Neural cell (in vitro differentiated cells): ENCODE measurements at regions not wholly inside any gene's neighbourhood (a gene's known extent, or its start where the extent isn't known, plus 50 kb on each side); places are given as distances from the start of the nearest gene placed in this dataset.
"Not testable (repeated sequence)": the region's sequence is repeated elsewhere in the genome, so short reads cannot be mapped to it uniquely, and the experiment has no call there.

Source experiments
- H2AFZ ChIP-seq: fragments of 200-600, 300-800 bp; sonication (generic), shearing (Covaris generic); 2 replicates; pipeline ENCODE4 v1.6.0; 2014; ENCODE audit warnings: low read depth, mild to moderate bottlenecking, antibody characterized with exemption, low read length, moderate library complexity
- H3F3A ChIP-seq: fragments of 200-600 bp; shearing (Covaris generic); 2 replicates; pipeline ENCODE4 v1.6.1; 2016; ENCODE audit warnings: mild to moderate bottlenecking, moderate library complexity, mixed read lengths, antibody characterized with exemption, low read length; ENCODE audit not compliant: insufficient read depth, poor library complexity, severe bottlenecking
- H3K27ac ChIP-seq: fragments of 200-600, 300-800 bp; sonication (generic), shearing (Covaris generic); 2 replicates; pipeline ENCODE4 v1.5.1; 2014; ENCODE audit warnings: mild to moderate bottlenecking, low read length, moderate library complexity
- H3K27me3 ChIP-seq: fragments of 300-800, 200-600 bp; sonication (generic), shearing (Covaris generic); 2 replicates; pipeline ENCODE4 v1.6.0; 2014; ENCODE audit warnings: mild to moderate bottlenecking, low read depth, low read length, moderate library complexity; ENCODE audit not compliant: insufficient read depth
- H3K36me3 ChIP-seq: fragments of 300-800, 200-600 bp; sonication (generic), shearing (Covaris generic); 2 replicates; pipeline ENCODE4 v1.5.1; 2014; ENCODE audit warnings: mild to moderate bottlenecking, antibody characterized with exemption, low read length, moderate library complexity; ENCODE audit not compliant: insufficient read depth
- H3K4me2 ChIP-seq: fragments of 300-800, 200-600 bp; sonication (generic), shearing (Covaris generic); 2 replicates; pipeline ENCODE4 v1.6.0; 2014; ENCODE audit warnings: mild to moderate bottlenecking, low read length
- H3K4me3 ChIP-seq: fragments of 300-800, 200-600 bp; sonication (generic), shearing (Covaris generic); 2 replicates; pipeline ENCODE4 v1.5.1; 2014; ENCODE audit warnings: mild to moderate bottlenecking, low read length, moderate library complexity
- H3K79me2 ChIP-seq: fragments of 200-600 bp; shearing (Covaris generic); replicated peaks from 2 replicates; pipeline ENCODE4 v1.6.0; 2014; ENCODE audit warnings: mild to moderate bottlenecking, low read length, moderate library complexity; ENCODE audit not compliant: insufficient read depth
- H3K9ac ChIP-seq: fragments of 300-800, 200-600 bp; sonication (generic), shearing (Covaris generic); 2 replicates; pipeline ENCODE4 v1.6.1; 2016; ENCODE audit warnings: mild to moderate bottlenecking, low read length, mixed read lengths
- H3K9me2 ChIP-seq: fragments of 200-600 bp; shearing (Covaris generic); 2 replicates; pipeline ENCODE4 v1.6.1; 2016; ENCODE audit warnings: mild to moderate bottlenecking, low read length, mixed read lengths; ENCODE audit not compliant: insufficient read depth
- H3K9me3 ChIP-seq: fragments of 200-600, 300-800 bp; sonication (generic), shearing (Covaris generic); 2 replicates; pipeline ENCODE4 v1.6.1; 2016; ENCODE audit warnings: mild to moderate bottlenecking, mixed run types, low read length, moderate library complexity, mixed read lengths
- H4K20me1 ChIP-seq: fragments of 200-600 bp; shearing (Covaris generic); 2 replicates; pipeline ENCODE4 v1.6.1; 2016; ENCODE audit warnings: mild to moderate bottlenecking, mixed run types; ENCODE audit not compliant: insufficient read depth
- CTCF ChIP-seq: fragments of 450-650 bp; IDR thresholded peaks from 2 replicates; pipeline ENCODE4 v1.5.1; 2014; ENCODE audit warnings: antibody characterized with exemption, mild to moderate bottlenecking, moderate library complexity; ENCODE audit not compliant: poor library complexity, severe bottlenecking
- EP300 ChIP-seq: fragments of 450-650 bp; conservative IDR thresholded peaks from 2 replicates; pipeline ENCODE4 v1.6.1; 2014; ENCODE audit warnings: antibody characterized with exemption, mild to moderate bottlenecking, moderate library complexity; ENCODE audit not compliant: poor library complexity, severe bottlenecking
- EZH2 ChIP-seq: fragments of 200-600, 300-800 bp; shearing (Covaris generic), sonication (generic); IDR thresholded peaks from 2 replicates; pipeline ENCODE4 v1.6.1; 2014; ENCODE audit warnings: antibody characterized with exemption, low read length, borderline replicate concordance, mild to moderate bottlenecking; ENCODE audit not compliant: insufficient read depth, poor library complexity, severe bottlenecking
- MXI1 ChIP-seq: fragments of 450-650 bp; conservative IDR thresholded peaks from 2 replicates; pipeline ENCODE4 v1.6.1; 2014; ENCODE audit warnings: antibody characterized with exemption, mild to moderate bottlenecking; ENCODE audit not compliant: poor library complexity, severe bottlenecking
- POLR2AphosphoS5 ChIP-seq: IDR thresholded peaks from 2 replicates; pipeline ENCODE4 v1.6.1; 2012
- RAD21 ChIP-seq: fragments of 450-650 bp; conservative IDR thresholded peaks from 2 replicates; pipeline ENCODE4 v1.6.1; 2014; ENCODE audit warnings: antibody characterized with exemption, mild to moderate bottlenecking, moderate library complexity
- REST ChIP-seq: IDR thresholded peaks from 2 replicates; pipeline ENCODE4 v1.6.1; 2012; ENCODE audit warnings: borderline replicate concordance
- SMC3 ChIP-seq: fragments of 450-650 bp; conservative IDR thresholded peaks from 2 replicates; pipeline ENCODE4 v1.6.1; 2014; ENCODE audit warnings: antibody characterized with exemption, mild to moderate bottlenecking, moderate library complexity; ENCODE audit not compliant: poor library complexity
- TAF1 ChIP-seq: IDR thresholded peaks from 2 replicates; pipeline ENCODE4 v1.6.1; 2012; ENCODE audit warnings: low read depth

DNA sequence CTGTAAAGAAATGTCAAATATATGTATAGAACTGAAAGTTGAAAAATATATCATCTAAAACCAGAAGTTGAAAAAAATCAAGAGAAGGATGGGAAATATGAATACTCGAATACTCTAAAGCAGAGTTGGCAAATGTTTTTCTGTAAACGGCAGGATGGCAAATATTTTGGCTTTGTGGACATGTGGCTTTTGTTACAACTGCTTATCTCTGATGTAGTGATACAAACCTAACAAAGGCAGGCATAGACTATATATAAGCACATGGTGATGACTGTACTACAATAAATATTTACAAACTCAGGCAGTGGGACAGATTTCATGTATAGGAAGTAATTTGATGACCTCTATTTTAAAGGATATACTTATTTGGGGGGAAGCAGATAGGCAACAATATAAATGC lies 224.6 kb upstream of the LRRTM4 start:
- no peak overlapping the region for H3K9ac ChIP-seq
- H4K20me1 ChIP-seq, result no peaks in the 10 kb centered on the region
- H3K27me3 ChIP-seq, result no peaks in the 10 kb centered on the region
- no peak overlapping the region for H3K27ac ChIP-seq
- no peaks in the 10 kb centered on the region for H3K36me3 ChIP-seq
- no peak overlapping the region for H2AFZ ChIP-seq
- H3K4me3 ChIP-seq, result no peak overlapping the region
- TF ChIP-seq TAF1, result no peak
- TF ChIP-seq RAD21, result no peak
- no peak for TF ChIP-seq MXI1
- TF ChIP-seq EZH2, result no peak
- TF ChIP-seq CTCF, result no peak
- no peak for TF ChIP-seq EP300
- no peaks in the 10 kb centered on the region for H3K79me2 ChIP-seq
- no peak overlapping the region for H3K4me2 ChIP-seq
- no peaks in the 10 kb centered on the region for H3K9me3 ChIP-seq
- H3K9me2 ChIP-seq, result no peaks in the 10 kb centered on the region
- H3F3A ChIP-seq, result no peaks in the 10 kb centered on the region

GRCh38 chr2:77753710-77754345 lies 231.7 kb upstream of the LRRTM4 start:
- H3K27me3 ChIP-seq, H3K4me2 ChIP-seq, H3K4me3 ChIP-seq, H3K9me3 ChIP-seq, H3K9me2 ChIP-seq, H3K27ac ChIP-seq, H2AFZ ChIP-seq, H4K20me1 ChIP-seq, H3K9ac ChIP-seq, H3K79me2 ChIP-seq, H3K36me3 ChIP-seq, H3F3A ChIP-seq: not testable (repeated sequence)

- Histone ChIP-seq H3K9me3 (no peaks in the 10 kb centered on the region), H3F3A (no peaks in the 10 kb centered on the region), H4K20me1 (no peaks in the 10 kb centered on the region), H3K9me2 (no peaks in the 10 kb centered on the region), H2AFZ (no peak overlapping the region), H3K4me2 (no peak overlapping the region), H3K79me2 (no peaks in the 10 kb centered on the region), H3K36me3 (no peaks in the 10 kb centered on the region), H3K27me3 (no peaks in the 10 kb centered on the region), H3K9ac (no peak overlapping the region), H3K27ac (no peak overlapping the region), H3K4me3 (no peak overlapping the region)
- TF ChIP-seq RAD21 (no peak), EP300 (no peak), CTCF (no peak), EZH2 (no peak), REST (no peak), MXI1 (no peak), TAF1 (no peak), POLR2AphosphoS5 (no peak), SMC3 (no peak)
Measured at GRCh38 chr2:77767388-77768076, 245.4 kb upstream of the LRRTM4 start.
